Heart left ventricle (tissue), 13 donors: ENCODE measurements at regions not wholly inside any gene's neighbourhood (a gene's known extent, or its start where the extent isn't known, plus 50 kb on each side); places are given as distances from the start of the nearest gene placed in this dataset.

ENCODE experiments used
- POLR2A ChIP-seq, 2 donors: fragments of 450-650 bp; IDR thresholded peaks; one replicate each; pipeline ENCODE4 v1.6.1; 2017; ENCODE audit warnings: antibody characterized with exemption in 2 of 2, mild to moderate bottlenecking in 2 of 2, moderate library complexity in 2 of 2
- TF ChIP-seq, protein P1 (sequence below), 12 donors: fragments of 200-600 bp; sonication (generic) in 4 of 12; IDR thresholded peaks; one replicate each; pipeline versions ENCODE4 v1.5.0 to v1.8.0; 2018 to 2022; ENCODE audit warnings: antibody characterized with exemption in 12 of 12, mild to moderate bottlenecking in 5 of 12
- donor health status: ischemic (EF 13 %, LVEDD 7.1; RV severe dilation, severe dysfunction).
- donor health status: DM: no; HTN: yes; CAD: no.
- donor health status: DM: no; HTN: no; CAD: no.
- donor health status: ischemic (EF 25% LVEDD 6.9; RV normal size, moderate dysfunction).
- donor health status: ischemic (EF 25% LVEDD 5.7; RV mildly dilated, moderate dysfunction).
- donor health status: ischemic (EF 35%, LVEDD 5.7; RV mildly dilated, moderate dysfunction).
- donor health status: nonischemic (EF 11% LVEDD 7.7; RV severe dilation, severe dysfunction).
- donor health status: DM: yes; HTN: yes; CAD: no.
- donor health status: PGD.
- donor health status: ischemic (EF 29% LVEDD 5.4; RV normal size, mild dysfunction).
- donor health status: nonischemic (EF 23%, LVEDD 6.1; RV moderate dilation, normal function).

DNA sequence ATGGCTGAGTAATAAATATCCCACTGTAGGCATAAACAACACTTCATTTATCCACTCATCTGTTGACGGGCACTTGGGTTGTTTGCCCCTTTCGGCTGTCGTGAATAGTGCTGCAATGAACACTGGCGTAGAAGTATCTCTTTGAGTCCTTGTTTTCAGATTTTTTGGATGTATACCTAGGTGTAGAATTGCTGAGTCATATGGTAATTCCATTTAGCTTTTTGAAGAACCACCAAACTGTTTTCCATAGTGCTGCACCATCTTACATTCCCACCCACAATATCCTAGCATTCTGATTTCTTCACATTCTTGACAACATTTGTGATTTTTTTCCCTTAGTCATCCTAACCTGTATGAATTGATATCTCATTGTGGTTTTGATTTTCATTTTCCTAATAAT, 109.0 kb downstream of the NXNL2 start:
- TF ChIP-seq POLR2A (IDR thresholded peaks at IDR 0.05) = no peak
- TF ChIP-seq, protein P1, sequence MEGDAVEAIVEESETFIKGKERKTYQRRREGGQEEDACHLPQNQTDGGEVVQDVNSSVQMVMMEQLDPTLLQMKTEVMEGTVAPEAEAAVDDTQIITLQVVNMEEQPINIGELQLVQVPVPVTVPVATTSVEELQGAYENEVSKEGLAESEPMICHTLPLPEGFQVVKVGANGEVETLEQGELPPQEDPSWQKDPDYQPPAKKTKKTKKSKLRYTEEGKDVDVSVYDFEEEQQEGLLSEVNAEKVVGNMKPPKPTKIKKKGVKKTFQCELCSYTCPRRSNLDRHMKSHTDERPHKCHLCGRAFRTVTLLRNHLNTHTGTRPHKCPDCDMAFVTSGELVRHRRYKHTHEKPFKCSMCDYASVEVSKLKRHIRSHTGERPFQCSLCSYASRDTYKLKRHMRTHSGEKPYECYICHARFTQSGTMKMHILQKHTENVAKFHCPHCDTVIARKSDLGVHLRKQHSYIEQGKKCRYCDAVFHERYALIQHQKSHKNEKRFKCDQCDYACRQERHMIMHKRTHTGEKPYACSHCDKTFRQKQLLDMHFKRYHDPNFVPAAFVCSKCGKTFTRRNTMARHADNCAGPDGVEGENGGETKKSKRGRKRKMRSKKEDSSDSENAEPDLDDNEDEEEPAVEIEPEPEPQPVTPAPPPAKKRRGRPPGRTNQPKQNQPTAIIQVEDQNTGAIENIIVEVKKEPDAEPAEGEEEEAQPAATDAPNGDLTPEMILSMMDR (IDR thresholded peaks at IDR 0.05) = no peak
